PC-3 (cell line): ENCODE measurements at regions not wholly inside any gene's neighbourhood (a gene's known extent, or its start where the extent isn't known, plus 50 kb on each side); places are given as distances from the start of the nearest gene placed in this dataset.

ENCODE experiments used
- EZH2 ChIP-seq: fragments of 300-600 bp; sonication (generic); IDR thresholded peaks from one replicate; pipeline ENCODE4 v1.6.1; 2017; ENCODE audit warnings: antibody characterized with exemption, mild to moderate bottlenecking, low read length; ENCODE audit not compliant: unreplicated experiment
- EZH2phosphoT487 ChIP-seq: fragments of 300-600 bp; sonication (generic); IDR thresholded peaks from 2 replicates; pipeline ENCODE4 v1.6.1; 2018; ENCODE audit warnings: mild to moderate bottlenecking, antibody characterized with exemption, low read length, borderline replicate concordance
- TF ChIP-seq, protein P1 (sequence below): fragments of 300-600 bp; sonication (generic); conservative IDR thresholded peaks from 2 replicates; pipeline ENCODE4 v1.5.1; 2017; ENCODE audit warnings: antibody characterized with exemption, low read depth, mild to moderate bottlenecking, low read length

DNA sequence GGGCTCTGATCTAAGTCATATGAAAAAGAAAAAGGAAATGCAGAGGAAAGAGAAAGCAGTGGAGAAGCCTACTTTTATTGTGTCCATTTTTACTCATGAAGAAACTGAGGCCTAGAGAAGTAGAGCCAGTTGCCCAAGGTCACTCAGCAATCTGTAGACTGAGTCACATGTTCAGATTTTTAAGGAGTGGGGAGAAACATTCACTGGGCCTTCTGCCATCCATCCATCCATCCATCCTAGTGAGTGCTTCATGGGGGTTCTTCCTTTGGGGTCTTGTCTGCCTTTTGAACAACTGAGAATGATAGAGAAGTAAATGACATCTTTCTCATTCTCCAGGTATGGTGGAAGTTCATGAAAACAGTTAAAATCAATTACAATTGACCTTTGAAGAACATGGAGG lies 233.6 kb upstream of the SRRM4 start:
- TF ChIP-seq, protein P1, sequence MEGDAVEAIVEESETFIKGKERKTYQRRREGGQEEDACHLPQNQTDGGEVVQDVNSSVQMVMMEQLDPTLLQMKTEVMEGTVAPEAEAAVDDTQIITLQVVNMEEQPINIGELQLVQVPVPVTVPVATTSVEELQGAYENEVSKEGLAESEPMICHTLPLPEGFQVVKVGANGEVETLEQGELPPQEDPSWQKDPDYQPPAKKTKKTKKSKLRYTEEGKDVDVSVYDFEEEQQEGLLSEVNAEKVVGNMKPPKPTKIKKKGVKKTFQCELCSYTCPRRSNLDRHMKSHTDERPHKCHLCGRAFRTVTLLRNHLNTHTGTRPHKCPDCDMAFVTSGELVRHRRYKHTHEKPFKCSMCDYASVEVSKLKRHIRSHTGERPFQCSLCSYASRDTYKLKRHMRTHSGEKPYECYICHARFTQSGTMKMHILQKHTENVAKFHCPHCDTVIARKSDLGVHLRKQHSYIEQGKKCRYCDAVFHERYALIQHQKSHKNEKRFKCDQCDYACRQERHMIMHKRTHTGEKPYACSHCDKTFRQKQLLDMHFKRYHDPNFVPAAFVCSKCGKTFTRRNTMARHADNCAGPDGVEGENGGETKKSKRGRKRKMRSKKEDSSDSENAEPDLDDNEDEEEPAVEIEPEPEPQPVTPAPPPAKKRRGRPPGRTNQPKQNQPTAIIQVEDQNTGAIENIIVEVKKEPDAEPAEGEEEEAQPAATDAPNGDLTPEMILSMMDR = no peak
- TF ChIP-seq EZH2phosphoT487 = no peak
- no peak for TF ChIP-seq EZH2
